ENCODE measurements at regions not wholly inside any gene's neighbourhood (a gene's known extent, or its start where the extent isn't known, plus 50 kb on each side); places are given as distances from the start of the nearest gene placed in this dataset.

- TF ChIP-seq CTCF (IDR thresholded peaks at IDR 0.05) (no peak), EP300 (IDR thresholded peaks at IDR 0.05) (no peak)
Observed at GRCh38 chrX:137988470-137988869, 422.5 kb downstream of the ZIC3 start.
